ENCODE measurements at regions not wholly inside any gene's neighbourhood (a gene's known extent, or its start where the extent isn't known, plus 50 kb on each side); places are given as distances from the start of the nearest gene placed in this dataset.
"Not testable (repeated sequence)": the region's sequence is repeated elsewhere in the genome, so short reads cannot be mapped to it uniquely, and the experiment has no call there.

- no peak for TF ChIP-seq CTCF (IDR thresholded peaks at IDR 0.05)
- Histone ChIP-seq H3K27me3 (replicated peaks; ENCODE audit: insufficient read depth) (no peaks in the 10 kb centered on the region), H3K27ac (no peak overlapping the region), H3K4me1 (ENCODE audit: control insufficient read depth in 1 of 2, low read depth in 2 of 2) (no peaks in the 10 kb centered on the region), H3K9me3 (no peaks in the 10 kb centered on the region), H3K4me3 (no peak overlapping the region), H3K36me3 (no peaks in the 10 kb centered on the region)
- no peak for ATAC-seq (ENCODE audit: insufficient number of reproducible peaks, low FRiP score, low read depth)
- DNase-seq (ENCODE audit: low spot score) = no peak
These were observed 1360.8 kb upstream of the CDH9 start for GRCh38 chr5:28399211-28399610.

GRCh38 chr5:28398185-28398584 is 1359.8 kb upstream of the CDH9 start:
- Histone ChIP-seq H3K27me3 (replicated peaks; ENCODE audit: insufficient read depth) (no peaks in the 10 kb centered on the region), H3K27ac (no peak overlapping the region), H3K4me1 (ENCODE audit: control insufficient read depth in 1 of 2, low read depth in 2 of 2) (no peaks in the 10 kb centered on the region), H3K9me3 (no peaks in the 10 kb centered on the region), H3K36me3 (no peaks in the 10 kb centered on the region), H3K4me3 (no peak overlapping the region)
- no peak for DNase-seq (ENCODE audit: low spot score)
- TF ChIP-seq CTCF (IDR thresholded peaks at IDR 0.05) = no peak
- no peak for ATAC-seq (ENCODE audit: insufficient number of reproducible peaks, low FRiP score, low read depth)

GRCh38 chr5:28397502-28397941 is 1359.1 kb upstream of the CDH9 start:
- H3K27ac ChIP-seq = no peak overlapping the region
- no peak for DNase-seq (ENCODE audit: low spot score)
- no peak for ATAC-seq (ENCODE audit: insufficient number of reproducible peaks, low FRiP score, low read depth)
- no peaks in the 10 kb centered on the region for H3K9me3 ChIP-seq
- no peaks in the 10 kb centered on the region for H3K36me3 ChIP-seq
- no peaks in the 10 kb centered on the region for H3K27me3 ChIP-seq (replicated peaks; ENCODE audit: insufficient read depth)
- H3K4me1 ChIP-seq (ENCODE audit: control insufficient read depth in 1 of 2, low read depth in 2 of 2) = no peaks in the 10 kb centered on the region
- TF ChIP-seq CTCF (IDR thresholded peaks at IDR 0.05) = no peak
- no peak overlapping the region for H3K4me3 ChIP-seq

- ATAC-seq (ENCODE audit: insufficient number of reproducible peaks, low FRiP score, low read depth) = no peak
- no peak for TF ChIP-seq CTCF (IDR thresholded peaks at IDR 0.05)
- Histone ChIP-seq H3K4me1 (ENCODE audit: control insufficient read depth in 1 of 2, low read depth in 2 of 2) (no peaks in the 10 kb centered on the region), H3K4me3 (no peak overlapping the region), H3K36me3 (no peaks in the 10 kb centered on the region), H3K9me3 (no peaks in the 10 kb centered on the region), H3K27me3 (replicated peaks; ENCODE audit: insufficient read depth) (no peaks in the 10 kb centered on the region), H3K27ac (no peak overlapping the region)
- DNase-seq (ENCODE audit: low spot score) = no peak
These were observed 1352.9 kb upstream of the CDH9 start for GRCh38 chr5:28391277-28391676.

GRCh38 chr5:28390341-28390740 is 1352.0 kb upstream of the CDH9 start:
- ATAC-seq (ENCODE audit: insufficient number of reproducible peaks, low FRiP score, low read depth) (no peak), DNase-seq (ENCODE audit: low spot score) (no peak)
- TF ChIP-seq CTCF (IDR thresholded peaks at IDR 0.05) = no peak

GRCh38 chr5:28389727-28390126 is 1351.3 kb upstream of the CDH9 start:
- not testable (repeated sequence) for H3K9me3 ChIP-seq; ATAC-seq (ENCODE audit: insufficient number of reproducible peaks, low FRiP score, low read depth); H3K36me3 ChIP-seq; H3K4me3 ChIP-seq; H3K27ac ChIP-seq; DNase-seq (ENCODE audit: low spot score); H3K27me3 ChIP-seq (replicated peaks; ENCODE audit: insufficient read depth); H3K4me1 ChIP-seq (ENCODE audit: control insufficient read depth in 1 of 2, low read depth in 2 of 2)

More at GRCh38 chr5:28390341-28390740, 1352.0 kb upstream of the CDH9 start:
- Histone ChIP-seq H3K27me3 (replicated peaks; ENCODE audit: insufficient read depth) (no peaks in the 10 kb centered on the region), H3K4me1 (ENCODE audit: control insufficient read depth in 1 of 2, low read depth in 2 of 2) (no peaks in the 10 kb centered on the region), H3K4me3 (no peak overlapping the region), H3K27ac (no peak overlapping the region), H3K9me3 (no peaks in the 10 kb centered on the region), H3K36me3 (no peaks in the 10 kb centered on the region)
